ENCODE measurements at regions not wholly inside any gene's neighbourhood (a gene's known extent, or its start where the extent isn't known, plus 50 kb on each side); places are given as distances from the start of the nearest gene placed in this dataset.

DNA sequence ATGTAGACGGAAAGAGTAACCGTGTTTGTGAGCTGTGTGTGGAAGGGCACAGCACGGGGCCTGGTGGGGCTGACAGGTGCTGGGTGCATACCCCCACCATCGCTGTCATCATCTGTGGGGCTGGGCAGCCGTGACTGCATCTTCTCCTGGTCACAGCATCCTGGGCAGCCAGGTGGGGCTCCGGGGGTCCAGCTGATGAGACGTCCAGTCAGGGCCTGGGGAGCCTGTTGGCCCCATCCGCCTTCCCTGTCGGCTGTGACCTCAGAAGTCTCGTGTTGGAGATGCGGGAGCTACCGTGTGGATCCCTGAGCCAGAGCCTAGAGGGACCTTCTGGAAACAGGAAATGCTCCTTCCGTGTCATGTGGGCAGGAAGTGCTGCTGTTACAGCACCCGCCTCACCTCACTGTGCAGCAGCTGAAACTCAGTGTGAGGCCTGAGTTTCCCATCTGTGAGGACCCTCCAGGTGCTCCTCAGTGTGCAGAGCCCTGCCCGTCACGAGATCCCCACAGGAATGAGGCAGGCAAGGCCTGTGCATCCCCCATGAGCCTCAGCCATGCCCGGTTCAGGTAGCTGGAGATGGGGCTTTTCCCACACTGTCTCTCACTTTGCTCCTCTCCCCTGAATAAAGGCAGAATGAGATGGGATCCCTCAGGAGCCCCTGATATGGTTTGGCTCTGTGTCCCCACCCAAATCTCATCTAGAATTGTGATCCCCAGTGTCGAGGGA, 108.7 kb downstream of the ERMARD start:
- H3K9me3 Mint-ChIP-seq = peaks cover 32% of the 10 kb centered on the region
- peaks cover 12% of the 10 kb centered on the region for H3K36me3 Mint-ChIP-seq (ENCODE audit: low read depth)
- H3K79me2 ChIP-seq (replicated peaks; ENCODE audit: insufficient read depth) = no peaks in the 10 kb centered on the region
- no peak overlapping the region for H3K27ac Mint-ChIP-seq
- no peaks in the 10 kb centered on the region for H3K27me3 ChIP-seq (ENCODE audit: insufficient read depth)
- no peaks in the 10 kb centered on the region for H3K36me3 ChIP-seq (ENCODE audit: insufficient read depth)
- no peak overlapping the region for H3K4me3 Mint-ChIP-seq
- ATAC-seq (no peak), DNase-seq (ENCODE audit: low spot score) (no peak)
- no peaks in the 10 kb centered on the region for H3K9me2 ChIP-seq (ENCODE audit: insufficient read depth)
- H3K27me3 Mint-ChIP-seq (ENCODE audit: insufficient read depth, low read depth, poor library complexity) = peaks cover 13% of the 10 kb centered on the region
- H4K20me1 ChIP-seq (replicated peaks; ENCODE audit: insufficient read depth) = no peaks in the 10 kb centered on the region
- H3K4me3 ChIP-seq = no peak overlapping the region
- TF ChIP-seq, protein P1, sequence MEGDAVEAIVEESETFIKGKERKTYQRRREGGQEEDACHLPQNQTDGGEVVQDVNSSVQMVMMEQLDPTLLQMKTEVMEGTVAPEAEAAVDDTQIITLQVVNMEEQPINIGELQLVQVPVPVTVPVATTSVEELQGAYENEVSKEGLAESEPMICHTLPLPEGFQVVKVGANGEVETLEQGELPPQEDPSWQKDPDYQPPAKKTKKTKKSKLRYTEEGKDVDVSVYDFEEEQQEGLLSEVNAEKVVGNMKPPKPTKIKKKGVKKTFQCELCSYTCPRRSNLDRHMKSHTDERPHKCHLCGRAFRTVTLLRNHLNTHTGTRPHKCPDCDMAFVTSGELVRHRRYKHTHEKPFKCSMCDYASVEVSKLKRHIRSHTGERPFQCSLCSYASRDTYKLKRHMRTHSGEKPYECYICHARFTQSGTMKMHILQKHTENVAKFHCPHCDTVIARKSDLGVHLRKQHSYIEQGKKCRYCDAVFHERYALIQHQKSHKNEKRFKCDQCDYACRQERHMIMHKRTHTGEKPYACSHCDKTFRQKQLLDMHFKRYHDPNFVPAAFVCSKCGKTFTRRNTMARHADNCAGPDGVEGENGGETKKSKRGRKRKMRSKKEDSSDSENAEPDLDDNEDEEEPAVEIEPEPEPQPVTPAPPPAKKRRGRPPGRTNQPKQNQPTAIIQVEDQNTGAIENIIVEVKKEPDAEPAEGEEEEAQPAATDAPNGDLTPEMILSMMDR (conservative IDR thresholded peaks at IDR 0.05; ENCODE audit: low read depth in 2 of 2) = no peak
- H3F3A ChIP-seq (replicated peaks; ENCODE audit: low read depth) = no peaks in the 10 kb centered on the region
- no peaks in the 10 kb centered on the region for H3K4me1 ChIP-seq (ENCODE audit: insufficient read depth)
- no peak overlapping the region for H2AFZ ChIP-seq
- no peak overlapping the region for H3K4me2 ChIP-seq
- no peak overlapping the region for H3K27ac ChIP-seq (ENCODE audit: low read depth)
- no peaks in the 10 kb centered on the region; the same call in 2 of the 3 replicates for H3K4me1 Mint-ChIP-seq

DNA sequence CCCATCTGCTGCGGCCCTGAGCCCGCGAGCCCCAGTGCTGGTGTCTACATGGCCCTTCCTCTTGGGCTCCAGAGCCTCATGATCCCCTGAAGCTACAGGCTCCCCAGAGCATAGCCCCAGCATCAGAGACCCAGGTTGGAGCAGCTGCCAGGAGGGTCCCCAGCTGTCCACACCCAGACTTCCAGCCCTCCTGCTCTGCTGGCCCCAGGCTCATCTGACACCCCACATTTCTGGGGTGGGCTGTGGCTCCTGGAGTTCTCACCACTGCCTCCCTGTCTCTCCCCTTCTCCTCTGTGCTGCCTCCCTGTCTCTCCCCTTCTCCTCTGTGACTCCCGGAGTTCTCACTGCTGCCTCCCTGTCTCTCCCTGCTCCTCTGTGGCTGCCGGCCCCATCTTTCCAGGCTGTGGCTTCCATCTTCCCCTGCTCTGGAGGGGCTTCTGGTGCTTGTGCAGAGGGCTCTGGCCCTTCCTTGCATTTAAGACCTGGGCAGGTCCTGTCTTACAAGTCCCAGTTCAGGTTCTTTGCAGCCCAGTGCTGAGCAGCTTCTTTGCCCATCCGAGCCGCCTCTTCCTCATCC, 108.1 kb downstream of the ERMARD start:
- Mint-ChIP-seq H3K9me3 (peaks cover 38% of the 10 kb centered on the region), H3K4me3 (no peak overlapping the region), H3K27ac (no peak overlapping the region), H3K36me3 (ENCODE audit: low read depth) (peaks cover 12% of the 10 kb centered on the region), H3K4me1 (no peaks in the 10 kb centered on the region; the same call in 2 of the 3 replicates), H3K27me3 (ENCODE audit: insufficient read depth, low read depth, poor library complexity) (peaks cover 11% of the 10 kb centered on the region)
- H3K4me1 ChIP-seq (ENCODE audit: insufficient read depth) = no peaks in the 10 kb centered on the region
- no peaks in the 10 kb centered on the region for H3F3A ChIP-seq (replicated peaks; ENCODE audit: low read depth)
- H2AFZ ChIP-seq = no peak overlapping the region
- no peak overlapping the region for H3K4me3 ChIP-seq
- no peak overlapping the region for H3K27ac ChIP-seq (ENCODE audit: low read depth)
- no peaks in the 10 kb centered on the region for H4K20me1 ChIP-seq (replicated peaks; ENCODE audit: insufficient read depth)
- H3K4me2 ChIP-seq = no peak overlapping the region
- H3K9me2 ChIP-seq (ENCODE audit: insufficient read depth) = no peaks in the 10 kb centered on the region
- no peaks in the 10 kb centered on the region for H3K79me2 ChIP-seq (replicated peaks; ENCODE audit: insufficient read depth)
- H3K36me3 ChIP-seq (ENCODE audit: insufficient read depth) = no peaks in the 10 kb centered on the region
- no peaks in the 10 kb centered on the region for H3K27me3 ChIP-seq (ENCODE audit: insufficient read depth)
- ATAC-seq (no peak), DNase-seq (ENCODE audit: low spot score) (no peak)
- no peak for TF ChIP-seq JUNB (IDR thresholded peaks at IDR 0.05; ENCODE audit: unreplicated experiment)
- TF ChIP-seq EZH2 (IDR thresholded peaks at IDR 0.05; ENCODE audit: low read depth, unreplicated experiment) = no peak
- no peak for TF ChIP-seq ZNF331 (CRISPR knock-in tag; IDR thresholded peaks at IDR 0.05; ENCODE audit: low read depth)
- TF ChIP-seq CREB1 (CRISPR knock-in tag; IDR thresholded peaks at IDR 0.05; ENCODE audit: low read depth) = no peak
- no peak for TF ChIP-seq ETS1 (IDR thresholded peaks at IDR 0.05)
- no peak for TF ChIP-seq EZH2phosphoT487 (IDR thresholded peaks at IDR 0.05; ENCODE audit: unreplicated experiment)
- no peak for TF ChIP-seq REST (IDR thresholded peaks at IDR 0.05; ENCODE audit: unreplicated experiment)
- no peak for TF ChIP-seq ZNF114 (CRISPR knock-in tag; IDR thresholded peaks at IDR 0.05)
- TF ChIP-seq POLR2AphosphoS5 (IDR thresholded peaks at IDR 0.05; ENCODE audit: low read depth) = no peak
- TF ChIP-seq, protein P1 (conservative IDR thresholded peaks at IDR 0.05; ENCODE audit: low read depth in 2 of 2) = no peak

Measured in GM23338 (cell line).